Transverse colon (tissue), 4 donors: ENCODE measurements at regions not wholly inside any gene's neighbourhood (a gene's known extent, or its start where the extent isn't known, plus 50 kb on each side); places are given as distances from the start of the nearest gene placed in this dataset.

Experiments
- EP300 ChIP-seq: sonication (generic); formaldehyde crosslinking; IDR thresholded peaks from one replicate; pipeline ENCODE4 v1.6.1; 2017; ENCODE audit warnings: antibody characterized with exemption, low read depth
- POLR2AphosphoS5 ChIP-seq, 3 donors: sonication (generic); formaldehyde crosslinking; IDR thresholded peaks; one replicate each; pipeline ENCODE4 v1.6.1; 2016; ENCODE audit warnings: antibody characterized with exemption in 3 of 3
- TF ChIP-seq, protein P1 (sequence below), 5 experiments: fragments of 200-600 bp in 3 of 5; fragments of 450-650 bp in 2 of 5; sonication (generic) in 3 of 5; IDR thresholded peaks; 1 replicate in 2 of 5; 2 replicates in 3 of 5; pipeline ENCODE4 v1.5.1; 2016 to 2017; ENCODE audit warnings: antibody characterized with exemption in 5 of 5, inconsistent platforms in 3 of 5, mild to moderate bottlenecking in 2 of 5, moderate library complexity in 1 of 5

DNA sequence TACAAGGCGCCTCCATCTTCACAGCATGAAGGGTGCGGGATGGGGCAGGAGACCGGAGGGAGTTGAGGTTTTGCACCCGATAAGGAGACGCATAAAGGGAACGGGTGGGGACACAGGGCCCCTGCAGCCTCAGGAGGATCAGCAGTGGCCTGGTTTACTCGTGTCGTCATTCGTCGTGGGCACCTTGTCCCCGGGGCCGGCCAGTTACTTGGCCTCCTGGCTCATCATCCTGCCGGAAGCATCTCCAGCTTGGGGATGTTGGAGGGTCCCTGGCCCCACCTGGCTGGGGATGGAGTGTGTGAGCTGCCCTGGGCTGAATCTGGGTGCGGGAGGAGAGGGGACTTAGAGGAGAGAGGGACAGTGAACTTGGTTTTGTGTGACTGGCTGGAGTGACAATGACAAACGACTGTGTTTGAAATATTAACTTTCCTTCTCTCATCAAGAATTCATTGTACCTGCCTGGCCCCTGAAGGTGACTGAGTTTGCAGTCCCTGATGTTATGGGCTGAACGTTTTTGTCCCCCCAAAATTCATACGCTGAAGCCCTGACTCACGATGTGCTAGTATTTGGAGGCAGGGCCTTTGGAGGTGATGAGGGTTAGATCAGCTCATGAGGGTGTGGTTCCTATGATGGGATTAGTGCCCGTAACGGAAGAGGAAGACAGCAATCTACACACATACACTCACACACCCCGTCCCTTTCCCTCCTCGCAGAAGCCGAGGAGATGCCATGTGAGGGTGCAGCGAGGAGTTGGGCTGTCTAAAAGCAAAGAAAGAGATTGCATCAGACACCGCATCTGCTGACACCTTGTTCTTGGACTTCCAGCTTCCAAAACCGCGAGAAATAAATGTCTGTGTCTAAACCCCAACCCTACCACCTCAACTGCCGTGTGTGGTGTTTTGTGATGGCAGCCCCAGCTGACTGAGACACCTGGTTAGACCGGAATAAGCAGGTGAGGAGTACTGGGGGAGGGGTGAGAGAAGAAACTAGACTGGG, 65.0 kb upstream of the MAP3K4 start:
- TF ChIP-seq, protein P1, sequence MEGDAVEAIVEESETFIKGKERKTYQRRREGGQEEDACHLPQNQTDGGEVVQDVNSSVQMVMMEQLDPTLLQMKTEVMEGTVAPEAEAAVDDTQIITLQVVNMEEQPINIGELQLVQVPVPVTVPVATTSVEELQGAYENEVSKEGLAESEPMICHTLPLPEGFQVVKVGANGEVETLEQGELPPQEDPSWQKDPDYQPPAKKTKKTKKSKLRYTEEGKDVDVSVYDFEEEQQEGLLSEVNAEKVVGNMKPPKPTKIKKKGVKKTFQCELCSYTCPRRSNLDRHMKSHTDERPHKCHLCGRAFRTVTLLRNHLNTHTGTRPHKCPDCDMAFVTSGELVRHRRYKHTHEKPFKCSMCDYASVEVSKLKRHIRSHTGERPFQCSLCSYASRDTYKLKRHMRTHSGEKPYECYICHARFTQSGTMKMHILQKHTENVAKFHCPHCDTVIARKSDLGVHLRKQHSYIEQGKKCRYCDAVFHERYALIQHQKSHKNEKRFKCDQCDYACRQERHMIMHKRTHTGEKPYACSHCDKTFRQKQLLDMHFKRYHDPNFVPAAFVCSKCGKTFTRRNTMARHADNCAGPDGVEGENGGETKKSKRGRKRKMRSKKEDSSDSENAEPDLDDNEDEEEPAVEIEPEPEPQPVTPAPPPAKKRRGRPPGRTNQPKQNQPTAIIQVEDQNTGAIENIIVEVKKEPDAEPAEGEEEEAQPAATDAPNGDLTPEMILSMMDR (IDR thresholded peaks at IDR 0.05) = no peak
- TF ChIP-seq EP300 (no peak), POLR2AphosphoS5 (IDR thresholded peaks at IDR 0.05) (no peak)
